ENCODE measurements at regions not wholly inside any gene's neighbourhood (a gene's known extent, or its start where the extent isn't known, plus 50 kb on each side); places are given as distances from the start of the nearest gene placed in this dataset.
A peak's percentile ranks its signal among the peaks of the same experiment; 100 is the strongest.
"Not testable (repeated sequence)": the region's sequence is repeated elsewhere in the genome, so short reads cannot be mapped to it uniquely, and the experiment has no call there.

DNA sequence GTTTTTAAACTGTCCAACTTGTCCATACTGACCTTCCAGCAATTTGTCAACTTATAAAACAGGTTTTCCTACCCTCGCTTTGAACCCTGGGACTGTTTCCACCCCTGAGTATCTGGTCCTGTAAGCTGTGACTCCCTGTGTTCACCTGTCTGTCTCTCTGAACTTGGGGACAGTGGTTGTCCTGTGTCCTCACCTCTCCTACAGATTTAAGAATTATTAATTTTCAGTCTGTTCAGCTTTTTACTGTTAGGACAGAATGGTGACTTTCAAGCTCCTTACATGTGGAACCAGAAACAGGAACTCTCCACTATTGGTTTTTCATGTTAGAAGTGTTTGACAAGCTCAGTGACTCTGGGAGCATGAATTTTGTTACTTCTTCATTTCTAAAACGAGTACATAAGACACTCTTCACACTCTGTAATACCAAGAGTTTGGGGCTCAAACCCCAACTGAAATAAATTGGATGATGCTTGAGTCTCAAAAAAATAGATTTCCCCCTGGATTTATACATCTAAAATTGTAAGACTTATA lies 713.9 kb downstream of the COL12A1 start:
- no peak for DNase-seq (ENCODE audit: low read depth)

DNA sequence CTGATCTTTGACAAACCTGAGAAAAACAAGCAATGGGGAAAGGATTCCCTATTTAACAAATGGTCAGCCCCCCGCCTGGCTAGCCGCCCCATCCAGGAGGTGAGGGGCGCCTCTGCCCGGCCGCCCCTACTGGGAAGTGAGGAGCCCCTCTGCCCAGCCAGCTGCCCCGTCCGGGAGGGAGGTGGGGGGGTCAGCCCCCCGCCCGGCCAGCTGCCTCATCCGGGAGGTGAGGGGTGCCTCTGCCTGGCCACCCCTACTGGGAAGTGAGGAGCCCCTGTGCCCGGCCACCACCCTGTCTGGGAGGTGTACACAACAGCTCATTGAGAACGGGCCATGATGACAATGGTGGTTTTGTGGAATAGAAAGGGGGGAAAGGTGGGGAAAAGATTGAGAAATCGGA lies 717.1 kb downstream of the COL12A1 start:
- not testable (repeated sequence) for DNase-seq (ENCODE audit: low read depth)

DNA sequence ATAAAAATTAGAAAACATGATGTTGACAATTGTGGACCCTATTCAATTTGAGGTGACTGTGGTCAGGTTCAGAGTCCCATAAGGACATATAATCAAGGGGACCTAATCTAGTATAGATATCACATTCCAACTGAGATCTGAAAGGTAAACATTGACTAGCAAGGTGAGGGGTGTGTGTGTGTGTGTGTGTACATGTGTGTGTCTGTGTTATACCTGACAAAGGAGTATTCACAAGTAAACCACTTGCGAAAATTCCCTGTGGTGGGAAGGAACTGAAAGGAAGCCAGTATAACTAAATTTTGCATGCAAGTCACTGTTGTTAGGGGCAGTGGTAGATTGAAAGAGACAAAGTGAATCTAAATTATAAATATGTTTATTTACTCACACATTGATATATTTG lies 723.7 kb downstream of the COL12A1 start:
- DNase-seq (ENCODE audit: low read depth) = no peak

DNA sequence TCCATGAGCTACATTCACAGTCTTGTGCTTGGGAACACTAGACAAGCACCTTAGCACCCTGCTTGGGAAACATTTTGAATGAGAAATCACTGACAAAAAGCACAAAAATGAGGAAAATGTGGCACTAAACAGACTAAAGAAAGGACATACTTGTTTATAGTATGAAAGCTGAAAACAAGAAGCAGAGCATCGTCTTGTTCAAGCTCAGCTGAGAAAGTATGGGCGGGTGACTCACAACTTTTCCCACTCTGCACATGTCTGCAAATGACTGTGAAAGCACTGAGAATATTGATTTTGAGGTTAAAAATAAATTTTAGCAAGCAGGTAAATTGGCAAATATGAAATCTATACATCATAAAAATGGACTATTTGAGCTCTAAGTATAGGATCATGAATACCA lies 725.3 kb downstream of the COL12A1 start:
- peak; percentile 3 for DNase-seq (ENCODE audit: low read depth)

DNA sequence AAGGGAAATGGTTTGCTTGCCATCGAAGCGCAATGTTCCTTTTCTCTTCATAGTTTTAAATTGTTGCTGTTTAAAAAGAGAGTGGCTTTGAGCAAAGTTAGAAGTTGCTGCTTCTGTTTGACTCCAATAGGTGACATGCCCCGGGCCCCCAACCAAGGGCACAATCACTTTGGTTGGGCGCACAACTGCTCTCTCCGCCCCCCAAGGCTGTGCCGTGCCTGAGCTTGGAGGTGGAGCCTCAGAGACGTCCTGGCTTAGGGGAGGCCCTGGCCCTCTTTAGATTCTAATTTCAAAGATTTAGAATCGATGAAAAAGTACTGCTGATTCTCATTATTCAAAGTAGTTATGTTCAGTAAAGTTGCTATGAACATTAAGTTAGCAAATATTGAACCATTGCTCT lies 725.9 kb downstream of the COL12A1 start:
- DNase-seq (ENCODE audit: low read depth) = no peak

DNA sequence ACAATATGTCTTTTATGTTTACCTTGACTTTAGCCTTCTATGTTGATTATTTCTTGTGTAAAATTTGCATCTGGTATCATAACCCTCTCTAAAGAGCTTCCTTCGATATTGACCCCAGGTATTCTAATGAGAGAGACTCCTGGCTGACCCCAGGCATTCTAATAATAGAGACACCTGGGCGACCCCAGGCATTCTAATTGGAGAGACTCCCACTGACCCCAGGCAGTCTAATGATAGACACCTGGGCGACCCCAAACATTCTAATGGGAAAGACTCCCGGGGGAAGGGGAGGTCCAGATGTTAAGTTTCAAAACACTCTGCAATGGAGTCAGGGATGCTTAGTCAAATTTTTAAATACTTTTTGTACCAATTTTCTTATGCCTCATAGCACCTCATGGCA lies 726.4 kb downstream of the COL12A1 start:
- no peak for DNase-seq (ENCODE audit: low read depth)

DNA sequence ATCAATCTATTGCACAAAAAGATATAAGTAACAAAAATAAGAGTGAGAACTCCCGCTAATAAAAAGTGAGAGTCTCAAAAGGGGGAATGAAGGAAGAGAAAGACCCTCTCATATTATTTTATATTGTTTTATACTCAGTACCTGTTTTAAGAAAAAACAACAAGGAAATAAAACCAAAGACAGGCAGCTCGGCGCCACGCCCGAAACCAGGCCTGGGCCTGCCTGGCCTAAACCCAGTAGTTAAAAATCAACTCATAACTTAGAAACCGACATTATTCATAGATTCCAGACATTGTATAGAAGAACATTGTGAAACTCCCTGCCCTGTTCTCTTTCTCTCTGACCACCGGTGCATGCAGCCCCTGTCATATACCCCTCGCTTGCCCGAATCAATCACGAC lies 731.8 kb downstream of the COL12A1 start:
- not testable (repeated sequence) for DNase-seq (ENCODE audit: low read depth)

DNA sequence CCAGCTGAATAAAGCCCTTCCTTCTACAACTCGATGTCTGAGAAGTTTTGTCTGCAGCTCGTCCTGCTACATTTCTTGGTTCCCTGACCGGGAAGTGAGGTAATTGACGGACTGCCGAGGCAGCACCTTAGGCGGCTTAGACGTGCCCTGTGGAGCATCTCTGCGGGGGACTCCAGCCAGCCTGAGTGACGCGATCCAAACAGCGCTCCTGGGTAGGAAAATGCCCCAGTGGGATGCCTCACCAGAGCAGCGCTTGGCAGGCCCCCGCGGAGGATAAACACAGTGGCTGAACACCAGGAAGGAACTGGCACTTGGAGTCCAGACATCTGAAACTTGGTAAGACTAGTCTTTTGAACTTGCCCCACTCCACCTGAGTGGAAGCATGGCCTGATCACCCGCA lies 737.3 kb downstream of the COL12A1 start:
- DNase-seq (ENCODE audit: low read depth) = not testable (repeated sequence)

DNA sequence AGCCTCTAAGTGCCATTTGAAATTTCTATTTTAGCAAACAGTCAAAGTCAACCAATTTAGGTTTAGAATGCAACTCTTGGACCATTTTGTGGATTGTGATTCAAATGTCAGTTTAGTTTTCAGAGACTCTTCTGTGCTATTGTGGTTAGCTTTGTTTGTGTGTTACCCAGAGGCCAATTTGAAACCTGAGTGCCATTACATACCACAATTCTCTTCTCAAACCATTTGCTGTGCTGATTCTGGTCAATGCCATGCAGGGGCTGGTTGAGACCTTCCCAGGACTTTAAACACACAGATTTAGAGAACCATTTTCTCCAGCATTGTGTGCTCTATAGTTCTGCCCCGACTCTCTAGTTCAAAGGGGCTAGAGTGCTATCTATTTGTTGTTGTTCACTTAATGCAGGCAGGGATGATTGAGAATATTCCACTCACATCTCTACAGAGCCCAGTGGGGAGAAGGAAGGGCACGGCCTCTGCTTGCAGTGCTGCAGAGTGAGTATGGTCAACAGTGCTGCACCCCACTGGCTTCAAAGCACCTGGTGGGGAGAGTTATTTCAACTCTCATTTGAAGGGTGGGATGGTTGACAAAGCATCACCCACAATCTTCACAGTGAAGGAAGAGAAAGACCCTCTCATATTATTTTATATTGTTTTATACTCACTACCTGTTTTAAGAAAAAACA lies 738.2 kb downstream of the COL12A1 start:
- DNase-seq (ENCODE audit: low read depth) = no peak

DNA sequence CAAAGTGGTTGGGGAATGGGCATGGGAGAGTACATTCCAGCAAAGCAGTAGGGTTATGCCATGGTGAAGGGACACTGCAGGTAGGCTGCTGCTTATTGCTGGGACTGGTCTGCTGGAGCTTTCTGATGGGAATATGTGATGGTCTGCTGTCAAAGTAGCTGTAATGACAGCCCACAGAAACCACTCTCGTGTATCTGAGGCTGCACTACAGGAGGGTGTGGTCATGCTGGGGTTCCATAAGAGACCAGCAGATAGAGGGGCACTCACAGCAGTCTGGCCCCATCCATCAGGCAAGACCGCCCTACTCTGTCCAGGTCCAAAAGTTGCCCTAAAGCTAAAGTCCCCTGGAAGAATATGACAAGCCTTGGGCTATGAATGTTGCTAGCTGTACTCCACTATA lies 739.3 kb downstream of the COL12A1 start:
- no peak for DNase-seq (ENCODE audit: low read depth)

DNA sequence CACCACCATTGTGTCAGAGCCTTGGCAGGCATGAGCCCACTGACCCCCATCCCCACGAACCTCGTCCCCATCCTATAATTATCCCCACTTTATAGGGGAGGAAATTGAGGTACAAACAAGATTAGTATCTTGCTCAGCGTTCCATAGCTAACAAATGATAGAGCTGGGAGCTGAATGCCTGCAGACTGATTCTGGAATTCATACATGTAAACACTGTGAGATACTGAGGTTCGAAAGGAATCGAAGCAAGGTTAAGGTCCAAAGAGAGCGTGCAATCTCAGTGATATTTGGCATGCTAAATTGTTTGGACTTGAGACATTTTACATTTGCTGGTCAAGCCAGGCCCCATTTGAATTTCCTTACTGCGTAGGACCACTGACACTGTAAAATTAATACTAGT lies 746.6 kb downstream of the COL12A1 start:
- DNase-seq (ENCODE audit: low read depth) = no peak

DNA sequence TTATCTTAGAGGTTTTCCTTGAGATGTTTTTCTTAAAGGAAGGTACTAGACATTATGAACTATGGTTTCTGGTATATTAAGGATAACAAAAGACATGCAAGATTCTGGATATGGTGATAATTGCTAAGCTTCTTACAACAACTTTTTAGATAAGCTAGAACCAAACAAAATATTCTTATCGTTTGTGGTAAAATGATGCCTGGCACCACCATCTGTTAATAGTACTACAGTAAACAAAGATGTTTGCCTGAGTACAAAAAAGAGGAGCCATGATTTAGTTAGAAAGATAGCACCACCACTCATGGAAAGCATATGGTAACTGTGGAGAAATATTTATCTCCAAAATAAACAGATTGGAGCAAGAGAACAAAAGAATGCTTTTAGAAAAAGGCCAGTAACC lies 747.3 kb downstream of the COL12A1 start:
- no peak for DNase-seq (ENCODE audit: low read depth)

DNA sequence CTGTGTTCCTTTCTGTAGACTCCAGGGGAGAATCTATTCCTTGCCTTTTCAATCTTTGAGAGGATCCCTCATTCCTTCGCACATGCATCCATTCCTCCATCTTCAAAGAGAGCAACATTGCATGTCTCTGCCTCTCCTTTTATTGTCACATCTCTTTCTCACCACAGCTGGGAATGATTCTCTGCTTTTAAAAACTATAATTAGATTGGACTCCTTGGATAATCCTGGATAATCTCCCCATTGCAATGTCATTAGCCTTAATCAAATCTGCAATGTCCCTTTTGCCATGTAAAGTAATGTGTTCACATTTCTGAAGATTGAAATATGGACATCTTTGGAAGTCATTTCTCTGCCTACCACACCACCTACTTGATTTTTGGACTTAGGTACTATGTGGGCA lies 750.1 kb downstream of the COL12A1 start:
- no peak for DNase-seq (ENCODE audit: low read depth)

DNA sequence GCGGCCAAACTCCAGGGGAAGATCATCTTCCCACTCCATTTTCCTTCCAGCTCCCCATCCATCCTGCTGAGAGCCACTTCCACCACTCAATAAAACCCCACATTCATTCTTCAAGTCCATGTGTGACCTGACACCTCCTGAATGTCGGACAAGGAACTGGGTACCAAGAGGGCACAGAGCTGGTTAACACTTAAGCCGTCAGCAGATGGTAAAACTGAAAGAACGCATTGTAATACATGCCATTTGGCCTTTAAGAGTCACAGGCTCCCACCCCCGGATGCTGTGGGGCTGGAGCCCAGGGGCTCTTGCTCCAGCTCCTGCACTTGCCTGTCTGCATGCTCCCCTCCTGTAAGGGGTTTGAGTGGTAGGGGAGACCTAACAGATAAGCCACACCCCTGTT lies 753.9 kb downstream of the COL12A1 start:
- no peak for DNase-seq (ENCODE audit: low read depth)

DNA sequence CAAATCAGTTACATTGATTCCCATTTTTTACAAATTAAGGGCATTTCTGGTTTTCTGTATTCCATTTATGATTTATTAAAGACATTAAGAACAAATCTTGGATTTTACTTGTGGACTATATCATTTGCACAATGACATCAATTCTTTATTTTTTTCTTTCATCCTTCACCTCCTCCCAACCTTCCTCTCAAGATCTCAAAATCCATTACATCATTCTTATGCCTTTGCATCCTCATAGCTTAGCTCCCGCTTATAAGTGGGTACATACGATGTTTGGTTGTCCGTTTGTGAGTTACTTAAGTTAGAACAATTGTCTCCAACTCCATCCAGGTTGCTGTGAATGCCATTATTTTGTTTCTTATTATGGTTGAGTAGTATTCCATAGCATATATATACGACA lies 752.8 kb downstream of the CD109 start:
- no peak for DNase-seq (ENCODE audit: low read depth)

DNA sequence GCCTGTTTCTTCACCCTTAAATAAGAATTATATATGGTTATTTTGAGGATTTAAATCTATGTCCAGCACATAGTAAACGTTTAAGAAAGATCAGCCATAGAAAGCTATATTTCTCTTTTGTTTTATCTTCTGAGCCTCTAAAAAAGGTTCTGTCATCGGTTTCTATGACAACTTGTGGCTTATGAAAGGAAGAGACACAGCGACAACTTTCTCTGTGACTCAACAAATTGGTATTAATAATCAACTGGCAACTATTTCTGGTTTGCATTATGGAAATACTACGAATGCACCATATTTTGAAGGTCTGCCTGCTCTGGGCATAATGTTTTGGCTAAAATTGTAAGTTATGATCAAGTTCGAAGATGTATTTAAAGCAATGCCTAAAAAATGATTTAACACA lies 751.0 kb downstream of the CD109 start:
- DNase-seq (ENCODE audit: low read depth) = peak; percentile 54

DNA sequence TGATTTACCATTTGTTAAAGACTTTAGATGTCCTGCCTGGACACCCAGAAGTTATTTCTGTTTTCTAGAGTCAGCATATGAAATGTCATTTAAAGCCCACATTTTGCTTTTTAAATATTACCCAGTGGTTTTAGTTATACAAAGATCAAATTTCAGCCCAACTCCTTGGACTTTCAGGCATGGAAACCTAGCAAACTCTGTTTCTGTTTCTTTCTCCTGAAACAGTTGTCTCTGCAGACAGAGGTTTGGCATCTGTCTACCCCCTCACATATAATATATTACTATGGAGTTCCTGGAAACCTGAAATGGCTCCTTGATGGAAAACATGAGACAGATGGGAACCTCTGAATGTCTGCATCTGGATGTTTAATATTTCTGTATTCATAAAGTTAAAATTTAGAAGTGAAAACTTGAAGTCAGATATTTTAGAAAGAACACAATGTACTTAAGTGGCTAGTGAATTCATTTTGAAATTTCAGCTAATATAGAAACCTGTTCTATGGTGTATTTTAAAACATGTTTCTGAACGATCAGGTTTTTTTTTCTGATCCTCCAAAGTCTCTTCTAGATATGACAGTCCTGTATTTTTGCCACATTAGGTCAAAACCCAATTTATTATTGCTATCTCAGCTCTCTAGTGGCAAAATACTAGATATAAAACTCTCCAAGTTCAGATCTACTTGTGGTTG lies 743.3 kb downstream of the CD109 start:
- DNase-seq (ENCODE audit: low read depth) = no peak

DNA sequence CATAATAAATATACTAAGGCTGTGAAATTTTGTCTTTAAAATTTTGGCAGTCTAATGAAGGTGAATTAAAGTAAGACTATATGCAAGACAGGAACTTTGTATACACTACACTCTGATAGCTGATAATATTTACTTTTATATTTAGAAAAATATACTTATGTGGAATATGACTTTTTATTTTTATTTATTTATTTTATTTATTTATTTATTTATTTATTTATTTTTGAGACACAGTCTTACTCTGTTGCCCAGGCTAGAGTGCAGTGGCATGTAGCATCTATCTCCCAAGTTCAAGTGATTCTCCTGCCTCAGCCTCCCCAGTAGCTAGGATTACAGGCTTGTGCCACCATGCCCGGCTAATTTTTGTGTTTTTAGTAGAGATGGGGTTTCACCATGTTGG lies 742.4 kb downstream of the CD109 start:
- DNase-seq (ENCODE audit: low read depth) = not testable (repeated sequence)

DNA sequence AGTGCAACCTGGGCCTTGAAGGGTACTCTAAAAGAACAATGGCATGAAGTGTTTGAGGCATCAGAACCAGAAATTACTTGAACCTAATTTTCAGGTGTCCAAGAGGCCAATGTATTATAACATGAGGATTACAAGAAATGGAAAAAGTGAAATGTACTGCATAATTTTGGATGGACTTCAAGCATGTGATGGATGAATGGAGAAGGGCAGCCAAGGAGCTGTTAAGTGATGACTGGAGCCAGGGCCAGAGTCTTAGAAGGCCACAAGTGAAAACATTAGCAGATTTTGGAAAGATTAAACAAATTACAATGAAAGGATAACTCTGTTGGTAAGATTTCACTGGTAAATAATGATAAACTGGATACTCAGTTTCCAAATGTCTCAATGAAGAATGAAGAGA lies 738.2 kb downstream of the CD109 start:
- no peak for DNase-seq (ENCODE audit: low read depth)

DNA sequence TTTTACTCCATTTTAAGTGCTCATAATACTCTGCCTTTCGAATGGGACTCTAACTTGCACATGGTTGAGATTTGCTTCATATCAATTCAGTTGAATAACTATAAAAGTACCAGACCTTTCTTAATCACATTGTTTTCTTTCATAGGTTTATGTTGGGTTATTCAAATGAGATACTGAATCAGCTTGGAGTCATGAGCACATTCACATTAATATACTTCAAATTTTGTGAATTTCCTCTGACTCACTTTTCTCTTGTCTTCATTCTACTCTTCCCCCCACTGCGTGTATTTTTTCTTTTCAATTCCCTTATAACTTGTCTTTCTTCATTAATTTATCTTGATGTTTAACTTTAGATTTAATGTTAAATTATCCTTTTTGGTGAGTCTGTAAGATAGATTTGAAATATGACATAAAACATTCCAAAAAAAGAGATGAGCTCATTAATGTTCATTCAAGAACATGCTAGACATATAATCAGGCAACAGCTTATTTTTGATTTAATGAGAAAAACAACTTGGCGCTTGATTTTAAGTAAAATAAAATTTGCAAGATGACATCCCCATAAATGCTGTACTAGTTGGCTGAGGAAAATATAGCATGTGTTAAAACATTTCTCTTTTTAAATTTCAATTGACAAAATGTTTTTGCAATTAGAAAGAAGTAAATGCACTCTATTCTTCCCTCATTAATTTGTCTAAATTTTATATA lies 736.0 kb downstream of the CD109 start:
- DNase-seq (ENCODE audit: low read depth) = peak; percentile 6

DNA sequence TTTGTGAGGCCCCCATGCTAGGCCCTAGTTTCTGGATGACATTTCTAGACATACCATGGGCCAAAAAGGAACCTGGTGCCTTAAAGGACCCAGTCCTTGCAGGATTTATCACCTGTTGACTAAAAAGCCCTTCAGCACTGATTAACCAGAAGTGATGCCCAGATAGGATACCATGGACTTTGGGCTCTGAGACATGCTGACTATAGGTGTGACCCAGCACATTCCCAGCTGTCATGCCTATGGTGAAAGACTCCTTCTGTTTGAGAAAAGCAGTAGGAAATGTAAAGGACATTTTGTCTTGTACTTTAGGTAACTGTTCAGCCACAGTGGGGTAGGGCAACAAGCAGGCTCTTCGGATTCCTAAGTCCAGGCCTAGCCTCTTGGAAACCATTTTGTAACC lies 724.2 kb downstream of the CD109 start:
- no peak for DNase-seq (ENCODE audit: low read depth)

DNA sequence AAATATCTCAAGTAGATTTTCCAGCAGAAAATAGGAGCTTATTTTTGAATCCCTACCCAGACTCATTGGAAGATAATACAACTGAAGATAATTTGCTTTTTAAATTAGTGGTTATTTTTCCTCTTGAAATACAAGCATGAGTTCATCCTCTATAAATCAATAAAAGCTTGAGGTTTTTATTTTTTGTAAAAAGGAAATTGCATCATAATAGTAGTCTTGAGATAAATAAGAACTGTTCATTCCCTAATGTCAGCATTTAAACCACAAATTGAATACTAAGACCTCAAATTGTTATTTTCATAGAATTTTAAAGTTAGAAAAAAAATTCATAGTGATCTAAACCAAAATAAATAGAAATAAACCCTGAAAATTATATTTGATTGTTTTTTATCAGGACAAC lies 719.1 kb downstream of the CD109 start:
- DNase-seq (ENCODE audit: low read depth) = peak; percentile 1

DNA sequence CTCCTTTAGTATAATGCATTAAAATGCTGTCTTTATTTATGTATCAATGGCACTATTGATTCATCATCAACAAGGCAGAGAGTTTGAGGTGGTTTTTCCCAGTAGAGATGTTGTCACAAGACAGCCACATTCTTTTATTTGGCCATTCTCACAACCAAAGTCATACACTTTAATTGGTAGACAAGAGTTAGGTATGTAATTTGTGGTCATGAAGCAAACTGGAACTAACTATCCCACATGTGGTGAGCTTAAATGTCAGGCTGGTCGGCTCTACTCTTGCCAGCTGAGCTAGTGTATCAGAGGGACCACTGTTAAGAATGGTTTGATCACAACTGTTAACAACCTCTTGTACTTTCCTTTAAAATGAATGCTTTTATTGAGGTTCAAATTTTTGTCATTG lies 714.6 kb downstream of the CD109 start:
- peak; percentile 62 for DNase-seq (ENCODE audit: low read depth)

Measured in EH (cell line).